Smooth muscle cell (in vitro differentiated cells): ENCODE measurements at regions not wholly inside any gene's neighbourhood (a gene's known extent, or its start where the extent isn't known, plus 50 kb on each side); places are given as distances from the start of the nearest gene placed in this dataset.

Experiments used
- DNase-seq: peaks from one replicate; lab custom pipeline; 2025; ENCODE audit not compliant: unreplicated experiment; lab: John Stamatoyannopoulos, UW
- H2AFZ ChIP-seq: fragments of 200-600 bp; sonication (generic); 2 replicates; pipeline ENCODE4 v1.6.0; 2016; ENCODE audit warnings: antibody characterized with exemption, low read depth, mild to moderate bottlenecking
- H3F3A ChIP-seq: fragments of 200-600 bp; sonication (generic); 2 replicates; pipeline ENCODE4 v1.6.0; 2017; ENCODE audit warnings: antibody characterized with exemption, low read depth
- H3K27ac ChIP-seq: fragments of 200-600 bp; sonication (generic); 2 replicates; pipeline ENCODE4 v1.5.1; 2016; ENCODE audit warnings: low read depth, mild to moderate bottlenecking
- H3K27me3 ChIP-seq: fragments of 200-600 bp; sonication (generic); 2 replicates; pipeline ENCODE4 v1.6.1; 2016; ENCODE audit warnings: low read depth, mild to moderate bottlenecking
- H3K36me3 ChIP-seq: fragments of 200-600 bp; sonication (generic); 2 replicates; pipeline ENCODE4 v1.5.1; 2016; ENCODE audit warnings: low read depth
- H3K4me1 ChIP-seq: fragments of 200-600 bp; sonication (generic); 2 replicates; pipeline ENCODE4 v1.5.1; 2016; ENCODE audit warnings: low read depth
- H3K4me2 ChIP-seq: fragments of 200-600 bp; sonication (generic); 2 replicates; pipeline ENCODE4 v1.6.0; 2016; ENCODE audit warnings: mild to moderate bottlenecking
- H3K4me3 ChIP-seq: fragments of 200-600 bp; sonication (generic); 2 replicates; pipeline ENCODE4 v1.5.1; 2016; ENCODE audit warnings: mild to moderate bottlenecking
- H3K79me2 ChIP-seq: fragments of 200-600 bp; sonication (generic); 2 replicates; pipeline ENCODE4 v1.6.0; 2016; ENCODE audit warnings: low read depth, mild to moderate bottlenecking
- H3K9ac ChIP-seq: fragments of 200-600 bp; sonication (generic); 2 replicates; pipeline ENCODE4 v1.6.0; 2016; ENCODE audit warnings: low read depth
- H3K9me3 ChIP-seq: fragments of 200-600 bp; sonication (generic); replicated peaks from 2 replicates; pipeline ENCODE4 v1.5.1; 2016; ENCODE audit warnings: low read depth
- H4K20me1 ChIP-seq: fragments of 200-600 bp; sonication (generic); 2 replicates; pipeline ENCODE4 v1.6.0; 2016; ENCODE audit warnings: low read depth
- WGBS: methylation state at CpG from one replicate; pipeline ENCODE4 v1.1.7; 2016; ENCODE audit warnings: low lambda C conversion rate; 5-methylcytosine and 5-hydroxymethylcytosine counted together
- TF ChIP-seq, protein P1 (sequence below): fragments of 200-600 bp; sonication (generic); IDR thresholded peaks from 2 replicates; pipeline ENCODE4 v1.5.1; 2017; ENCODE audit warnings: borderline replicate concordance, mild to moderate bottlenecking, antibody characterized with exemption; ENCODE audit not compliant: insufficient read depth, poor library complexity, severe bottlenecking

DNA sequence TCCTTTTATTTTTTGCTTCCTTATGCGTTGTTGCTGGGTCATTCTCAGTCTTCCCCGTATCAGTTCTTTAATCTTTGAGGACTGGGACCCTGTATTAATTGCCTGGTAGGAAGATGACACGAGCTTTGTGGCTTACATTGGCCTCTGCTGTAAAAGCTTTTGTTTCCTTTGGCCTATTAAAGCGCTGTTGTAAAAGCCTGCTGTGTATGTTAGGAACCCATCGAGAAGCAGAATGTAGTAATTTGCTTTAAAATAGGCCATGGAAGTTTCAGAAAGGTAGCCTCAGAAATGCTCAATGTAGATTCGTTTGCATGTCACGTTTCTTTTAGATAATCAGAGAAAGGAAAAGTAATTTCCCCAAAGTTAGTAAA is 257.5 kb upstream of the STARD13 start:
- H3K4me3 ChIP-seq, result peak overlapping the region; percentile 63
- 3% methylated on average over 7 of the region's 7 CpGs for WGBS
- peak overlapping the region; percentile 82 for H3K4me2 ChIP-seq
- TF ChIP-seq, protein P1, sequence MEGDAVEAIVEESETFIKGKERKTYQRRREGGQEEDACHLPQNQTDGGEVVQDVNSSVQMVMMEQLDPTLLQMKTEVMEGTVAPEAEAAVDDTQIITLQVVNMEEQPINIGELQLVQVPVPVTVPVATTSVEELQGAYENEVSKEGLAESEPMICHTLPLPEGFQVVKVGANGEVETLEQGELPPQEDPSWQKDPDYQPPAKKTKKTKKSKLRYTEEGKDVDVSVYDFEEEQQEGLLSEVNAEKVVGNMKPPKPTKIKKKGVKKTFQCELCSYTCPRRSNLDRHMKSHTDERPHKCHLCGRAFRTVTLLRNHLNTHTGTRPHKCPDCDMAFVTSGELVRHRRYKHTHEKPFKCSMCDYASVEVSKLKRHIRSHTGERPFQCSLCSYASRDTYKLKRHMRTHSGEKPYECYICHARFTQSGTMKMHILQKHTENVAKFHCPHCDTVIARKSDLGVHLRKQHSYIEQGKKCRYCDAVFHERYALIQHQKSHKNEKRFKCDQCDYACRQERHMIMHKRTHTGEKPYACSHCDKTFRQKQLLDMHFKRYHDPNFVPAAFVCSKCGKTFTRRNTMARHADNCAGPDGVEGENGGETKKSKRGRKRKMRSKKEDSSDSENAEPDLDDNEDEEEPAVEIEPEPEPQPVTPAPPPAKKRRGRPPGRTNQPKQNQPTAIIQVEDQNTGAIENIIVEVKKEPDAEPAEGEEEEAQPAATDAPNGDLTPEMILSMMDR, result no peak
- H2AFZ ChIP-seq, result peak overlapping the region; percentile 92
- no peaks in the 10 kb centered on the region for H3K36me3 ChIP-seq
- no peaks in the 10 kb centered on the region for H4K20me1 ChIP-seq
- H3F3A ChIP-seq, result peaks cover 30% of the 10 kb centered on the region
- H3K27me3 ChIP-seq, result no peaks in the 10 kb centered on the region
- H3K79me2 ChIP-seq, result no peaks in the 10 kb centered on the region
- H3K4me1 ChIP-seq, result peaks cover 24% of the 10 kb centered on the region
- DNase-seq, result no peak
- H3K9me3 ChIP-seq, result no peaks in the 10 kb centered on the region
- peak overlapping the region; percentile 91 for H3K9ac ChIP-seq
- H3K27ac ChIP-seq, result peak overlapping the region; percentile 97

GRCh38 chr13:33543631-33544265 is 258.2 kb upstream of the STARD13 start:
- no peaks in the 10 kb centered on the region for H3K27me3 ChIP-seq
- DNase-seq, result no peak
- no peaks in the 10 kb centered on the region for H3K36me3 ChIP-seq
- peaks cover 30% of the 10 kb centered on the region for H3F3A ChIP-seq
- H3K27ac ChIP-seq, result peak overlapping the region; percentile 97
- no peaks in the 10 kb centered on the region for H3K79me2 ChIP-seq
- WGBS, result 68% methylated on average over 3 of the region's 3 CpGs
- TF ChIP-seq, protein P1, result no peak
- no peaks in the 10 kb centered on the region for H4K20me1 ChIP-seq
- H3K9me3 ChIP-seq, result no peaks in the 10 kb centered on the region
- peak overlapping the region; percentile 63 for H3K4me3 ChIP-seq
- peak overlapping the region; percentile 91 for H3K9ac ChIP-seq
- peaks cover 24% of the 10 kb centered on the region for H3K4me1 ChIP-seq
- H2AFZ ChIP-seq, result peak overlapping the region; percentile 92
- peak overlapping the region; percentile 82 for H3K4me2 ChIP-seq

DNA sequence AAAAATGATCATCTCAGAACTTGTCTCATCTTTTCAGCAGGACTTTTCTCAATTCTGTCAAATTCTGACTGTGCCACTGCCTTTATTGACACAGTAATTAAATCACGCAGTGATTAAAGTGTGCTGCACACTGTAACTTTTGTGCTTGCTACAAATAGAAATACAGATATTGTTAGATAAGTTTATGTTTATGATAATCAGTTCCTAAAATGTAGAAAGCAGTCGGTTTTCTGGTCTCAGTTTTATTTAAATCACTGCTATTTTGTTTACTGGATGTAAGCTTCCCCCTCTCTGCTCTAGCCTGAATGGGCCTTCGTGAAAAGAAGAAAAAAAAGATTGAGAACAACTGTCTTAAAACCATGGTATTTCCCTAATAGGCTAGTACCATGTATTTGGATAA is 258.8 kb upstream of the STARD13 start:
- no peaks in the 10 kb centered on the region for H3K79me2 ChIP-seq
- H3K4me2 ChIP-seq, result peak overlapping the region; percentile 82
- WGBS, result 78% methylated on average over 3 of the region's 3 CpGs
- peaks cover 30% of the 10 kb centered on the region for H3F3A ChIP-seq
- H3K4me3 ChIP-seq, result no peak overlapping the region
- TF ChIP-seq, protein P1, result no peak
- H3K36me3 ChIP-seq, result no peaks in the 10 kb centered on the region
- peak overlapping the region; percentile 92 for H2AFZ ChIP-seq
- H3K4me1 ChIP-seq, result peaks cover 24% of the 10 kb centered on the region
- H3K9me3 ChIP-seq, result no peaks in the 10 kb centered on the region
- peak overlapping the region; percentile 91 for H3K9ac ChIP-seq
- no peaks in the 10 kb centered on the region for H3K27me3 ChIP-seq
- no peak for DNase-seq
- no peaks in the 10 kb centered on the region for H4K20me1 ChIP-seq
- peak overlapping the region; percentile 97 for H3K27ac ChIP-seq

DNA sequence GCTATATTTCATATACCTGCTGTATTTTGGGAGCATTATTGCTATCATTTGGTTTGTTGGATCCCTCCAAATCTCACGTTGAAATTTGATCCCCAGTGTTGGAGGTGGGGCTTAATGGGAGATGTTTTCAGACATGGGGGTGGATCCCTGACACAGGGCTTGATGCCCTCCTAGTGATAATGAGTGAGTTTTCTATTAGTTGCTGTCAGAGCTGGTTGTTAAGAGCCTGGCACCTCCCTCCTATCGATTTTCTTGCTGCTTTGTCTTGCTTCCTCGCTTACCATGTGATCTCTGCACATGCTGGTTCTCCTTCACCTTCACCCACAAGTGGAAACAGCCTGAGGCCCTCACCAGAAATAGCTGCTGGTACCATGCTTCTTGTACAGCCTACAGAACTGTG is 259.9 kb upstream of the STARD13 start:
- TF ChIP-seq, protein P1, result no peak
- peaks cover 25% of the 10 kb centered on the region for H3F3A ChIP-seq
- no peaks in the 10 kb centered on the region for H4K20me1 ChIP-seq
- peaks cover 24% of the 10 kb centered on the region for H3K4me1 ChIP-seq
- no peaks in the 10 kb centered on the region for H3K9me3 ChIP-seq
- no peak overlapping the region for H3K4me2 ChIP-seq
- H2AFZ ChIP-seq, result no peak overlapping the region
- WGBS, result 89% methylated on average over 3 of the region's 3 CpGs
- no peak overlapping the region for H3K9ac ChIP-seq
- no peaks in the 10 kb centered on the region for H3K36me3 ChIP-seq
- DNase-seq, result no peak
- no peak overlapping the region for H3K4me3 ChIP-seq
- no peaks in the 10 kb centered on the region for H3K27me3 ChIP-seq
- H3K27ac ChIP-seq, result no peak overlapping the region
- H3K79me2 ChIP-seq, result no peaks in the 10 kb centered on the region
